HFF-Myc (cell line): ENCODE measurements at regions not wholly inside any gene's neighbourhood (a gene's known extent, or its start where the extent isn't known, plus 50 kb on each side); places are given as distances from the start of the nearest gene placed in this dataset.

Experiments used
- DNase-seq: peaks from one replicate; pipeline ENCODE4 v3.0.0-alpha.2; 2011; ENCODE audit warnings: low read depth; ENCODE audit errors: extremely low read depth
- H3K4me3 ChIP-seq: replicated peaks from 2 replicates; pipeline ENCODE4 v1.5.1; 2011; ENCODE audit warnings: low read depth, mild to moderate bottlenecking, control low read depth, low read length
- TF ChIP-seq, protein P1 (sequence below): IDR thresholded peaks from 2 replicates; pipeline ENCODE4 v1.5.1; 2012; ENCODE audit warnings: mild to moderate bottlenecking, low read depth, low read length, control low read depth; ENCODE audit errors: missing control alignments

DNA sequence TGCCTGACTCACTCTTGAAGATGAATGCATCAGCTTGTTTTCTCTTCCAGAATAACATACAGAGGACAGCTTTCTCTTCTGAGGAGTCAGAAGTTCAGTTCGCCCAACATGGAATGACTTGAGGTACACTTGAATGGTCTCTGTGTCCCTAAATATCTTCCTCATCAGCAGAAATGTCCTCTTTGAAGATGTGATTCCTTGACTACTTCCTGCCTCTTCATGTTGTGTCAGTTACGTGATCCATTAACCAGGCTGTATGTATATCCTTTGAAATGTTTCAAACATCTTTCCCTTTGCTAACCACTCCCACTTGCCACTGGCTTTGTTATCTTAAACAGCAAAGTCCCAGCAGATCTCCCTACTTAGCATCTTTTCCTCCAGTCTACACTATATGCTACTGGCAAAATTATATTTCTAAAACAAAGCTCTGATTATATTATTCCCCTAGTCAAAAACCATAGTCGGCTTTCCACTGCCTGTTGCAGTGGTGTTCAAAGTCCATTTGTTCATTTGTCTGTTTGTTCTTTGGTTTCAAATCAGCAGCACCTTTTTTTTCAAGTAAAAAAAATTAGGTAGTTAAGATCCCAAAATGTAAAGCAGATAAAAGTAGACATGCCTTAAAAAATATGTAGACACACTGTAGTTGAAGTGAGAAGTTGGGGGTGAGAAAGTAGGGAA, 82.1 kb upstream of the PAK3 start:
- no peak overlapping the region for H3K4me3 ChIP-seq
- no peak for DNase-seq
- TF ChIP-seq, protein P1, sequence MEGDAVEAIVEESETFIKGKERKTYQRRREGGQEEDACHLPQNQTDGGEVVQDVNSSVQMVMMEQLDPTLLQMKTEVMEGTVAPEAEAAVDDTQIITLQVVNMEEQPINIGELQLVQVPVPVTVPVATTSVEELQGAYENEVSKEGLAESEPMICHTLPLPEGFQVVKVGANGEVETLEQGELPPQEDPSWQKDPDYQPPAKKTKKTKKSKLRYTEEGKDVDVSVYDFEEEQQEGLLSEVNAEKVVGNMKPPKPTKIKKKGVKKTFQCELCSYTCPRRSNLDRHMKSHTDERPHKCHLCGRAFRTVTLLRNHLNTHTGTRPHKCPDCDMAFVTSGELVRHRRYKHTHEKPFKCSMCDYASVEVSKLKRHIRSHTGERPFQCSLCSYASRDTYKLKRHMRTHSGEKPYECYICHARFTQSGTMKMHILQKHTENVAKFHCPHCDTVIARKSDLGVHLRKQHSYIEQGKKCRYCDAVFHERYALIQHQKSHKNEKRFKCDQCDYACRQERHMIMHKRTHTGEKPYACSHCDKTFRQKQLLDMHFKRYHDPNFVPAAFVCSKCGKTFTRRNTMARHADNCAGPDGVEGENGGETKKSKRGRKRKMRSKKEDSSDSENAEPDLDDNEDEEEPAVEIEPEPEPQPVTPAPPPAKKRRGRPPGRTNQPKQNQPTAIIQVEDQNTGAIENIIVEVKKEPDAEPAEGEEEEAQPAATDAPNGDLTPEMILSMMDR: no peak

GRCh38 chrX:111010111-111010510, 85.9 kb upstream of the PAK3 start:
- no peak overlapping the region for H3K4me3 ChIP-seq
- no peak for DNase-seq
- TF ChIP-seq, protein P1: no peak

- TF ChIP-seq, protein P1: no peak
- no peak for DNase-seq
- H3K4me3 ChIP-seq: no peak overlapping the region
Observed at GRCh38 chrX:111009256-111009655, 86.7 kb upstream of the PAK3 start.

- no peak for DNase-seq
- TF ChIP-seq, protein P1: no peak
- no peak overlapping the region for H3K4me3 ChIP-seq
Observed at GRCh38 chrX:111008126-111008525, 87.9 kb upstream of the PAK3 start.

GRCh38 chrX:111007238-111007637, 88.8 kb upstream of the PAK3 start:
- no peak overlapping the region for H3K4me3 ChIP-seq
- TF ChIP-seq, protein P1: no peak
- no peak for DNase-seq

DNA sequence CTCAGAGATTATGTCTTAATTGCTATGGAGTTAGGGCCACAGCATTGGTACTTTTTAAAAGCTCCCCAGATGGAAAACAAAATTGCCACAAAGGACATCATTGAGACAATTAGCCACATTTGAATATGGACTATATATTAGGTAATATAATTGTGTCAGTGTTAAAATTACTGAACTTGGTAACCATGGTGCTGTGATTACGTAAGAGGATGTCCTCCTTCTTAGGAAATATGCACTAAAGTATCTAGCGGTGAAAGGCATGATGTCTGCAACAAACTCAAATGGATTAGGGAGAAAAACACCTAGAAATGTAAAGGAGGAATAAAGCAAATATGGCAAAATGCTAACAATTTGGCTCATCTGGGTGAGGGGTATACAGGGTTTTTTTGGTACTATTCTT, 89.9 kb upstream of the PAK3 start:
- DNase-seq: no peak
- H3K4me3 ChIP-seq: no peak overlapping the region
- TF ChIP-seq, protein P1: no peak

DNA sequence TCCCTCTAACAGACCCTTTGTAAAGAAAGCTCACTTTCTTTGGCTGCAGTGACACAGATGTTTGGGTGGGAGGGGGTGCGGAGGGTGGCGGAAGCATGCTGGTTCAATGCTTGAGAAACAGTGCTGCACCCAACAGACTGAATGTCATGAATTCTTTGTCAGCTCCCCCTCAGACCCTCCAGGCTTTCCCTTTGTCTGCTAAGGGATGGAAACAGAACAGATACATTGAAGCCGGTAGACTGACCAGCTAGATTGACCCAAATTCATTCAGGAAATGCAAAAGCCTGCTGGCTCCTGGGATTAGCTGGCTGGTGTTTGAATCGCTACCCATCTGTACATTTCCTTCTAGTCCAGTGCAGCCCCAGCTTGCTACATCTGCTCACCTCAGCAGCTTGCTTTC, 90.8 kb upstream of the PAK3 start:
- no peak for DNase-seq
- TF ChIP-seq, protein P1: no peak
- H3K4me3 ChIP-seq: no peak overlapping the region
